HG02943 (cell line): ENCODE measurements at regions not wholly inside any gene's neighbourhood (a gene's known extent, or its start where the extent isn't known, plus 50 kb on each side); places are given as distances from the start of the nearest gene placed in this dataset.
A peak's percentile ranks its signal among the peaks of the same experiment; 100 is the strongest.

Source experiments
- ATAC-seq: cut with Tn5 transposase; IDR thresholded peaks from one replicate; pipeline ENCODE4 v1.9.1; 2021; ENCODE audit warnings: mild to moderate bottlenecking, low read depth, moderate library complexity; ENCODE audit not compliant: unreplicated experiment

GRCh38 chr4:138542191-138542776 lies 300.1 kb upstream of the SLC7A11 start:
- ATAC-seq = no peak

- no peak for ATAC-seq
Observed at GRCh38 chr4:138540056-138540800, 298.1 kb upstream of the SLC7A11 start.

- ATAC-seq = no peak
Observed at GRCh38 chr4:138538743-138539142, 296.6 kb upstream of the SLC7A11 start.

- ATAC-seq = no peak
Observed at GRCh38 chr4:138537731-138538490, 295.8 kb upstream of the SLC7A11 start.

GRCh38 chr4:138535316-138535715 lies 293.2 kb upstream of the SLC7A11 start:
- ATAC-seq = no peak

GRCh38 chr4:138522366-138522765 lies 280.2 kb upstream of the SLC7A11 start:
- ATAC-seq = peak; percentile 76

- no peak for ATAC-seq
Observed at GRCh38 chr4:138521809-138522208, 279.7 kb upstream of the SLC7A11 start.

GRCh38 chr4:138519436-138519835 lies 277.3 kb upstream of the SLC7A11 start:
- no peak for ATAC-seq

GRCh38 chr4:138513535-138513934 lies 271.4 kb upstream of the SLC7A11 start:
- ATAC-seq = no peak

- ATAC-seq = no peak
Observed at GRCh38 chr4:138512756-138513155, 270.6 kb upstream of the SLC7A11 start.

- ATAC-seq = no peak
Observed at GRCh38 chr4:138510053-138510452, 267.9 kb upstream of the SLC7A11 start.

GRCh38 chr4:138509346-138509745 lies 267.2 kb upstream of the SLC7A11 start:
- no peak for ATAC-seq

GRCh38 chr4:138507522-138507921 lies 265.4 kb upstream of the SLC7A11 start:
- ATAC-seq = no peak

GRCh38 chr4:138501614-138502013 lies 259.5 kb upstream of the SLC7A11 start:
- ATAC-seq = no peak

- ATAC-seq = no peak
Observed at GRCh38 chr4:138500869-138501268, 258.7 kb upstream of the SLC7A11 start.

- no peak for ATAC-seq
Observed at GRCh38 chr4:138499627-138500026, 257.5 kb upstream of the SLC7A11 start.

- no peak for ATAC-seq
Observed at GRCh38 chr4:138494931-138495330, 252.8 kb upstream of the SLC7A11 start.

GRCh38 chr4:138494116-138494515 lies 252.0 kb upstream of the SLC7A11 start:
- no peak for ATAC-seq

GRCh38 chr4:138492176-138492575 lies 250.0 kb upstream of the SLC7A11 start:
- ATAC-seq = no peak

GRCh38 chr4:138488533-138488932 lies 246.4 kb upstream of the SLC7A11 start:
- ATAC-seq = no peak

GRCh38 chr4:138487670-138488069 lies 245.5 kb upstream of the SLC7A11 start:
- no peak for ATAC-seq

GRCh38 chr4:138487230-138487629 lies 245.1 kb upstream of the SLC7A11 start:
- ATAC-seq = no peak
